NCI-H1417 treated with DMSO at 0.1 percent for 48 hours (cell line): ENCODE measurements at regions not wholly inside any gene's neighbourhood (a gene's known extent, or its start where the extent isn't known, plus 50 kb on each side); places are given as distances from the start of the nearest gene placed in this dataset.
"Not testable (repeated sequence)": the region's sequence is repeated elsewhere in the genome, so short reads cannot be mapped to it uniquely, and the experiment has no call there.

ENCODE experiments used
- DNase-seq: peaks from one replicate; lab custom pipeline; 2025; lab: John Stamatoyannopoulos, UW

DNA sequence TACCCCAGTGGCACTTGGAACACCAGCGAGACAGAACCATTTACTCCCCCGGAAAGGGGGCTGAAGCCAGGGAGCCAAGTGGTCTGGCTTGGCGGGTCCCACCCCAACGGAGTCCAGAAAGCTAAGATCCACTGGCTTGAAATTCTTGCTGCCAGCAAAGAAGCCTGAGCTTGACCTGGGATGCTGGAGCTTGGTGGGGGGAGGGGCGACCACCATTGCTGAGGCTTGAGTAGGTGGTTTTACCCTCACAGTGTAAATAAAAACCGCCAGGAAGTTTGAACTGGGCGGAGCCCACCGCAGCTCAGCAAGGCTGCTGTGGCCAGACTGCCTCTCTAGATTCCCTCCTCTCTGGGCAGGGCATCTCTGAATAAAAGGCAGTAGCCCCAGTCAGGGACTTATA lies 62.8 kb downstream of the RPS24 start:
- DNase-seq, result not testable (repeated sequence)

GRCh38 chr10:78102593-78102992 lies 68.9 kb downstream of the RPS24 start:
- not testable (repeated sequence) for DNase-seq

DNA sequence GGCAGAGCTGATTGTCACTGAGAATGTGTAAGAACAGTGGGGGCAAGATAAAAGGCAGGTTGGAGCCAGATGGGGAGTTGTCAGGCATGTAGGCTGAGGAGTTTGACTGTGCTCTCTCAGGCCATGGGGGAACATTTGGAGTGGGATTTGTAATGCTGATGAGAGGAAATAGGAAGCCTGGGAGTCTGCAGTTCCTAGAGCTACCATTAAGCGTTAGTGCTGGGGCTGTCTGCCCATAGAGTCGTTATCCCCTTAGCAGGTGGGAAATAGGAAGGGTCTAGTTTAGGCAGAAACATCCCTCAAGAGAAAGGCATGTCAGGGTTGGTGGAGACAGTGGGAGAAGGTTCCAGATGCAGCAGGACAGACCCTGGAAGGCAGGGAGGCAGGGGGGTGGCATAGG lies 75.5 kb downstream of the RPS24 start:
- DNase-seq, result no peak

DNA sequence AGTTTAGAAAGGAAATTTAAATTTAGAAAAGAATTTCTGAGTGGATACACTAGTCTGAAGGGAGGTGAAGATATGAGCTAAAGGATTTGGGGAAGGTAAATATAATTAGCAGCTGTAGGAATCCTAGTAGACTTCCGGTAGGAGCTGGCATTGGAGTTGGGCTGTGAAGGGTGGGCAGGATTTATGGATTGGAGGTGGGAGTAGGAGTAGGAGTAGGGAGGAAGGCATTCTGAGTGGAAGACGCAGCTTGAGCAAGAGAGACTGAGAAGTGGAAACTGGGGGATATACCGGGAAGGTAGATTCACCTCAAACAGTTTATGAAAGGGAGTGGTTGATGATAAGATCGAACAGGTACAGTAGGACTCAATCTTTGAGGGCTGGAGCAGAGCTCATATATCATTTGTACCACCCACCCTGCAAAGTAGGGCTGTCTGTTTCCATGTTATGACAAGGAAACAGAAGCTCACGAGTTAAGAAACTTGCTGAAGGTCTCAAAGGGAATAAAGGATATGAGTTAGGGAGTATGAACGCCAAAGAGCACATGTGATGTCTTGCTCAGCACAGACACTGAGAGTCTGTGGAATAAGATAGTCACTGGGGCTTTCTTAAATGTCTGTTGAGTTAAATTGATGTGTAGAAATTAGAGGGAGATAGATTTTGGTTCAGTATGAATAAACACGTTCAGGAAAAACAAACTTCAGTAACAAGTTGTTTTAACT lies 81.6 kb downstream of the RPS24 start:
- DNase-seq, result no peak

GRCh38 chr10:78116361-78116760 lies 82.7 kb downstream of the RPS24 start:
- no peak for DNase-seq

DNA sequence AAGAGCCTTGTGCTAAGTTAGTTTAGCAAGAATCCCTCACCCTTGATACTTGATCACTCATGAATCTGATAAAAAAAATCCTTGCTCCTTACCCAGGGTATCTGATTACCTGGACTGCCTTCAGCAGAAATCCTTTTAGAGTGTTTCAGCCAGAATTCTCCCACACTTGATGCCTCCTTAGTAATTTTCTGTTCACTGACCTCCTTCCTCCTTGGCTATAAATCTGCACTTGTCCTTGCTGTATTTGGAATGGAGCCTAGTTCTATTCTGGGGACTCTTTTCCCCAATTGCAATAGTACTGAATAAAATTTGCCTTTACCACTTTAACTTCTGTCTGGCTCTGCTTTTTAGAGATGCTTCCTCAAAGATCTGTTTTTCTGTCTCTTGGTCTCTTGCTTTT lies 84.9 kb downstream of the RPS24 start:
- DNase-seq, result no peak

DNA sequence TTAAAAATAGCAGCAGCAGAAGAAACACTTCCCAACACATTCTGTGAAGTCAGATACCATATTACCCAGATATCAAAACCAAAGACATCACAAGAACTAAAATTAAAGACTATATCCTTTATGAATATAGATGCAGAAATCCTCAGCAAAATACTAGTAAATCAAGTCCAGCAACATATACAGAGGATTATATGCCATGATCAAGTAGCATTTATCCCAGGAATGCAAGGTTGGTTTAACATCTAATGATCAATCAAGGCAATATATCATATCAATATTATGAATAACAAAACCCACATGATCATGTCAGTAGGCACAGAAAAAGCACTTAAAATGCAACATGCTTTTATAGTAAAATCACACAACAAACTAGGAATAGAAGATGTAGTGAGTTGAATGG lies 88.1 kb downstream of the RPS24 start:
- no peak for DNase-seq

- no peak for DNase-seq
Observed at GRCh38 chr10:78124167-78124566, 90.5 kb downstream of the RPS24 start.

DNA sequence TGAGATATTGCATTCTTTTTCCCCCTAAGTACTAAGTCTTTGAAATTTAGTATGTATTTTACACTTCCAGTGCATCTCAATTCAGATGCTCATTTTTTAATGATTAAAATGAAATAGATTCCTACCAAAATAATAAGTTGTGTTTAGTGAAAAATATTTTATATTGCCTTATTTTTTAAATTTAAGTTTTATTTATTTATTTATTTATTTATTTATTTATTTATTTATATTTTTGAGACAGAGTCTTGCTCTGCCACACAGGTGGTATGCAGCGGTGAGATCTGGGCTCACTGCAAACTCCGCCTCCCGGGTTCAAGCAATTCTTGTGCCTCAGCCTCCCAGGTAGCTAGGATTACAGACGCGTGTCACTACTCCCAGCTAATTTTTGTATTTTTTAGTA lies 95.5 kb downstream of the RPS24 start:
- no peak for DNase-seq

GRCh38 chr10:78130966-78131710 lies 97.5 kb downstream of the RPS24 start:
- DNase-seq, result no peak

- DNase-seq, result no peak
Observed at GRCh38 chr10:78134773-78135306, 101.2 kb downstream of the RPS24 start.

DNA sequence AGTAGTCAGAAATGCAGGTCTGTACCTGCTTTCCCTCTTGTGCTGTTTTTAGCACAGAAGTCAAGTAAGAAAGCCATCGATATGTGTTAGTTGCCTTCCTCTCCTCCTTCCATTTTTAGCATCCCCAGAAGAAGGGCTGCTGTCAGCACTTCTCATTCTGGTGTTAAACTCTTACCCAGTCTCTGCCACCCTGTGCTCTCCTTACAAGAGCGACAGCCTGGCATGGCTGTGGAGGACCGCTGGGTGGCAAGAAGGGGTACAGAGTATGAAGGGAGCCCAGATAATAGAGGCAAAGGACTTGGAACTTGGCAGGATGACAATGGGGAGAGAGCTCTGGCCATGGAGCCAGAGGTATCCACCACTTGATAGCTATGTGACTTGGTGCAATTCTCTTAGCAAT lies 103.5 kb downstream of the RPS24 start:
- DNase-seq, result no peak

GRCh38 chr10:78139341-78139740 lies 105.7 kb downstream of the RPS24 start:
- no peak for DNase-seq

DNA sequence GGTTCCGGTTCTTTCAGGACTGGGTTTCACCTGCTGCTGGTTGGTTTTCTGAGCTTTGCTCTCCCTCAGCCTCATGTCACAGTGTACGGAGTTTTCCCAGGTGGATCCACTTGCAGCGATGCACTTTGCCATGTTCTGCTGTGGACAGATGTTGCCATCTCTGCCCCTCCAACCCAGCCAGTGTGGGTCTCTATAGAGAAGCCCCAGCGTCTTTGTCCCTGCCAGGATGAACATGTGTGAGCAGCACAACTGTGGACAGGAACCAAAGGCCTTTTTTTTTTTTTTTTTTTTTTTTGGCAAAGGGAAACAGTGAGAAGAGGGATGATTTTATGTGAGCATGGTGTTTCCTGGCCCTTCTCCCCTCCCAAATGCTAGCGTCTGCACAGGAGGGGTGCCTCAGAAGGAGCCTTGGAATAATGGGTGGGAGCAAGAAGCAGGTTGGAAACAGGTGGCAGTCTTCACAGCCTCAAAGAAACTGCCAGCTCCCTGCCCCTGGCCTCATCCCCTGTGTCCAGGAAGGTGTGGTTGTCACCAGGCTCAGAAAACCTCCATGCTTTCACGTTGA lies 106.5 kb downstream of the RPS24 start:
- no peak for DNase-seq

DNA sequence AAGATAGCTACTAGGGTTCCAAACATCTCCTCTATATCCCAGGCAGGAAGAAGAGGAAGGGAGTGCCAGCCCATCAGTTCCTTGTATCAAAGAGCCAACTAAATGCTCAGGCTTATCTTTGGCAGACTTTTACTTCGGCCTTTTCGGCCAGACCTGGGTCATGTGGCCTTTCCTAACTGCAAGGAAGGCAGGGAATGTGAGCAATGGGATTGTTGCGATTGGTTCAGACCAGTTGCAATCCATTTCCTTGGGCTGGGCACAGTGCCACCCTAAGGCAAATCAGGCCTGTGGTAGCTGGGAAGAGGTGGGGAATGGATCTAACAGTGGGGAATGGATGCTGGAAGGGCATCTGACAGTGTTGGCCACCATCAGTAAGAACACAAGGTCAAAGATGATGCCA lies 109.9 kb downstream of the RPS24 start:
- no peak for DNase-seq

GRCh38 chr10:78146200-78146599 lies 112.5 kb downstream of the RPS24 start:
- no peak for DNase-seq

DNA sequence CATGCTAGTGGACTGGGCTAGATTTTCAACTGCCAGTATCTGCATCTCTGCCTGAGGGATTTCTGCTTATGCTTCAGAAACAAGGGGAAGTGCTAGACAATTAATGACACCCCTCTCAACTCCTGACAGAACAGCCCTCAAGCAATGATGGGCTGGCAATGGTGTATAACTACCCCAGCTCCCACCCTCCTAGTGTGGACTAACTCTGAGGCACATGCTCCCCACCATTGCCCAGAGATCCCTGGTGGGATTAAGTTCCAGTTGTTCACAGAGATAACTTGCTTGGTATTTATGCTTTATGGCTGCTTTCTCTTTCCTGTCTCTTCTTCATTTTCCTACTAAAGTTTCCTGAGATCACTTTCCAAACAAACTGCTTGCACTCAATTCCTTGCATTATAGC lies 113.5 kb downstream of the RPS24 start:
- no peak for DNase-seq

DNA sequence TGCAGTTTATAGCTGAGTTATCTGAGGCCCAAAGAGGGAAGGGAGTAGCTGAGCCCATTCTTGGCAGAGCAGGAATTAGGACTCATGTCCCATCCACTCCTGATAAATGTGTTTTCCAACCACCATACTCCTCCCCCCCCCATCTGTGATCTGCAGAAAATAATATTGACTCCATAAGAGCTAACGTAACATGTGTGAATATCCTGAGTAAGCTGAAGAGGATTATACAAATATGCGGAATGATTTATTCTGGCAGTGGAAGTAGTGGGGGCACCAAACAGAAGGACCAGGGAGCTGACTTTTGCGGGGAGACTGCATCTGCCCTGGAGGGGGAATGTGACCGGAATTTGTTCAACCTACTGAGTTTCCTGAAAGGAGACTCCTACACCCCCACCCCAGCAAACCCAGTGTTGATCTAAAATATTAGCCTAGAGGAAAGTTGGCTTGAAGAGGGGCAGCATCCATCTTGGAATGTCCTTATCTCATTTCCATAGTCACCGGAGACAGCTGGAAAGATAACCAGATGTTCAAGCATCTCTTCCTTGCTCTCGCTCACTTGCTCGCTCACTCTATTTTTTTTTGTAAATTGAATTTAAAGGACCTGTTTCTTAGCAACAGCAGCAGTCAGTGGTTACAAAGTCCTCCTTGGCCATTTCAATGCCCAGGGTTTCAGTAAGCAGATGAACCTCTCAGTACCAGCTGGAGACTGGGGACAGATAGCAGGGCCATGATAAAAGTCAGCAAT lies 114.7 kb downstream of the RPS24 start:
- DNase-seq, result no peak

- DNase-seq, result no peak
Observed at GRCh38 chr10:78148961-78149612, 115.4 kb downstream of the RPS24 start.

DNA sequence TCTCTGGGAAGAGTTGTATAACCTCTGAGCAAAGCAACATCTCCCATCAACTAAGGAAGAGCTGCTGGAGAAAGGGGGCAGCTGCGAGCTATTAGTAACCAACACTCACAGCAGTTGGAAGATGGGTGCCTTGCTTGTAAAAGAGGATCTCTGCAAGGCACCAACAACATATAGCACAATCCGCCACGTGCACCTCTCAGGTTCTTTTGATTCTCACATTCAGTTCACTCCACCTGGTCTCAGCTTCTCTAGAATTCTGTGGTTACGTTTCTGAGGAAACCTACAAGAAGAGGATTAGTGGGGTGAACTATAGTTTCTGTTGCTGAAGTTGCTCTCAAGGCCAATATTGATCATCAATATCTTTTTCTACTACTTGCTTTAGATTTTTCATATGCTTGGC lies 117.1 kb downstream of the RPS24 start:
- DNase-seq, result no peak

DNA sequence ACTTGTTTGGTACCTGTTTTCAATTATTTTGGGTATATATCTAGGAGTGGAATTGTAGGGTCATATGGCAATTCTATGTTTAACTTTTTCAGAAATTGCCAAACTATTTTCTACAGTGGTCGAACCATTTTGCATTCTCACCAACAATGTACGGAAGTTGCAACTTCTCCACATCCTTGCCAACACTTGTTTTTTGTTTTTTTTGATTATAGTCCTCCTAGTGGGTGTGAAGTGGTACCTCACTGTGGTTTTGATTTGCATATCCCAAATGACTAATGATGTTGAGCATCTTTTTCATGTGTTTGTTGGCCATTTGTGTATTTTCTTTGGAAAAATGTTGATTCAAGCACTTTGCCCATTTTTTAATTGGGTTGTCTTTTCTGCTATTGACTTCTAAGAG lies 122.1 kb downstream of the RPS24 start:
- no peak for DNase-seq

DNA sequence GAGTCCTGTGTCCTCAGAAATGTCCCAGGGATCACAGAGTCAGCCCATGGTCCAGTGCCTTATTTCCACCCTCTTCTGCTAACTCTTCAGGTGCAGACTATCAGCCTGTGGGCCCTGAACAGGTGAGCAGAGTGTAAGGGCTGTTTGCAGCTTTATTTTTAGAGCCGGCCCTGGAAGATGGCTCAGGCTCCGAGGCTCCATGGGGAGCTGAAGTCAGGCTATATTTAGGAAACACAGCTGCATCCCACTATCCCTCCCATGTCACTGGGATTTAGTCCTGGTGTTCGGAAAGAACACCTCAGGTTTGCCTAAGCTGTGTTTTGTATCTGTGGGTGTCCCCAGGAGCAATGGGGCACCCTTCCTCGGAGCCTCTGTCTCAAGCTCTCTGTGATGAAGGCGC lies 126.9 kb downstream of the RPS24 start:
- no peak for DNase-seq
